ENCODE measurements at regions not wholly inside any gene's neighbourhood (a gene's known extent, or its start where the extent isn't known, plus 50 kb on each side); places are given as distances from the start of the nearest gene placed in this dataset.
A peak's percentile ranks its signal among the peaks of the same experiment; 100 is the strongest.

- Histone ChIP-seq H3K27ac (ENCODE audit: low read length) (peak overlapping the region; percentile 62), H3K4me1 (ENCODE audit: control insufficient read depth, insufficient read depth, low read length) (peaks cover 5% of the 10 kb centered on the region), H3K4me3 (ENCODE audit: low read length) (no peak overlapping the region), H3K9me3 (ENCODE audit: control insufficient read depth, low read depth, low read length) (no peaks in the 10 kb centered on the region), H3K36me3 (ENCODE audit: control insufficient read depth, insufficient read depth, low read length) (no peaks in the 10 kb centered on the region), H3K27me3 (ENCODE audit: control insufficient read depth, insufficient read depth, low read length) (no peaks in the 10 kb centered on the region)
- WGBS (ENCODE audit: insufficient coverage, low lambda C conversion rate): no CpG with 5 or more reads among the region's 4 CpGs
- no peak for DNase-seq
These were observed 119.5 kb upstream of the PRICKLE2 start for GRCh38 chr3:64344721-64345207.

DNA sequence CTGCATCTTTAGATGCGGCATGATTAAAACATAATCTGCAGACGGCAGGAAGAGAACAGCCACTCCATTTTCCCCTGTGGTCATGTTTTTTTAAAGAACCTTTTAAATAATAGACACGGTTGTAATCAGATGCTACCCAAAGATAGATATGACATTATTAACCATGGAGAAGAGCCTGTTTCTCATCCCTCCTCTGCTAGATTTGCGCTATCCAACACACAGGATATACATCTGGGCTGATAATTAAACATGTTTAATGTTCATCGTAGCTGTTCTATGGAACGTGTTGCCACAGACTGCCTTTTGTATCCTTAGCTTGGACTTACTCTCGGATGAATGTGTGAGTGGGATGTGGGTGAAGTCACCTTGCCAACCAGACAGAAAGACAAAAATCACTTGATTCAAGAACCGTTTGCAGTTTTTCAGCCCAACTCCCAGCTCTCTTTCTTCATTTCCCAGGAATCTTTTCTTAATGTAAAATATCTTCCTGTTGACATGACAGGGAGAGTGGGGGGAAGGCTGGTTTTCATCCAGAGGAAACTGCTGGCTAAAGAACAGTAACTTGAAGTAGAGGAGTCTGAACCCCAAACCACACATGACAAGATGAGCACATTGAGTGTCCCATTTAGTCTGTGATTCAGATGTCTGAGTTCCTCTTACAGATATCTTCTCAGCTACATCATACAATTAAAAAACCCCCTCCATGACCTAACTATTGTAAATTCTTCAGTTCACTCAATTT, 118.6 kb upstream of the PRICKLE2 start:
- Histone ChIP-seq H3K36me3 (ENCODE audit: control insufficient read depth, insufficient read depth, low read length) (no peaks in the 10 kb centered on the region), H3K9me3 (ENCODE audit: control insufficient read depth, low read depth, low read length) (no peaks in the 10 kb centered on the region), H3K27ac (ENCODE audit: low read length) (peak overlapping the region; percentile 62), H3K4me3 (ENCODE audit: low read length) (no peak overlapping the region), H3K4me1 (ENCODE audit: control insufficient read depth, insufficient read depth, low read length) (peaks cover 5% of the 10 kb centered on the region), H3K27me3 (ENCODE audit: control insufficient read depth, insufficient read depth, low read length) (no peaks in the 10 kb centered on the region)
- 100% methylated on average over 1 of the region's 8 CpGs for WGBS (ENCODE audit: insufficient coverage, low lambda C conversion rate)
- no peak for DNase-seq

DNA sequence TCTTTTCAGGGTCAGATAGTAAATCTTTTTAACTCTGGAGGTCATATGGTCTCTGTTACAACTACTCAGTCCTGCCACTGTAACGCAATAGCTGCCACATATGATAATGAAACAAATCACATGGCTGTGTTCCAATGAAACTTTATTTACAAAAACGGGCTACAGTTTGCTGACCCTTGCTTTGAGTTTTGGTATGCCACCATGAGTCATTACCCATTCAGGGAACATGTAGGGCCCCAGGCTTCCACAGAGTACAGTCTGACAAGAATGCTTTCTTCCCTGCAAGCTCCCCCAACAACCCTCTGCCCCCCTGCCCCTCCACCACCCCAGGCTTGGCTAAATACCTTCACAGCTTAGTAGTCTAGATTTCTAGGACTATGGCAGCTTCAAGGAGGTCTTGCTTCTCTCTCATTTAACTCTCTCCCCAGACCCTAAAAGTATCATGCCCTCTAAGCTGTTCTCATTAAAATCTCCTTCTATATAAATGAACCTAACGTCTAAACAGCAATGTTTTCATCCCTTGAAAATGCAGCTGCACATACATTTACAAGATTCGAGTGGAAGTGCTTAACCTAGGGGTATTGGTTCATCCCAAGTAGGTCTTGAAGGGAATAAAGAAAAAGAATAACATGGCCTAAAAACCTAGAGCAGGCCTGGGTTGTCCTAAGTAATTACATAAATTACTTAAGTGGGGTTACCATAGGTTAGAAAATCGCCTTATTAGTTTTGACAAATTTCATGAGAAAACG, 117.8 kb upstream of the PRICKLE2 start:
- peak overlapping the region; percentile 62 for H3K27ac ChIP-seq (ENCODE audit: low read length)
- H3K9me3 ChIP-seq (ENCODE audit: control insufficient read depth, low read depth, low read length): no peaks in the 10 kb centered on the region
- H3K4me3 ChIP-seq (ENCODE audit: low read length): no peak overlapping the region
- DNase-seq: no peak
- no peaks in the 10 kb centered on the region for H3K36me3 ChIP-seq (ENCODE audit: control insufficient read depth, insufficient read depth, low read length)
- 62% methylated on average over 3 of the region's 6 CpGs for WGBS (ENCODE audit: insufficient coverage, low lambda C conversion rate)
- H3K27me3 ChIP-seq (ENCODE audit: control insufficient read depth, insufficient read depth, low read length): no peaks in the 10 kb centered on the region
- H3K4me1 ChIP-seq (ENCODE audit: control insufficient read depth, insufficient read depth, low read length): peaks cover 5% of the 10 kb centered on the region

DNA sequence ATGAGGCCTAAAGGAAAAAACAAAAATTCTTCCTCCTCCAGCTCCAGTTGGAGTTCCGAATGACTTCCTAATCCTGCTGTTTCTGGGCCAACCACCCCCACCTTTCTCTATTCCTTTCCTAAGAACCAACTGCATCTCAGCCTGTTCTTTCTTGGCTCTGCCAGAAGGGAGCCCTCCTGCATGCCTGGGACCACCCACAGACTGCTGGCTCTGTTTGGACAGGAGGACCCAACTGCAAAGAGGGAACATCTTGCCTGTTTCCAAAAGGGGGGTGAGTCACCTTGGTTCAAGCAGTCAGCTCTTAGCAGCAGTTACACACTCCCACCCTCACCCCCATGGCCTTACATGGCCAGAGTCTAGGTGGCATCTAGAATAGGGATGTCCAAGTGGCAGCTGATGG, 116.0 kb upstream of the PRICKLE2 start:
- no CpG with 5 or more reads among the region's 1 CpG for WGBS (ENCODE audit: insufficient coverage, low lambda C conversion rate)
- Histone ChIP-seq H3K27me3 (ENCODE audit: control insufficient read depth, insufficient read depth, low read length) (no peaks in the 10 kb centered on the region), H3K27ac (ENCODE audit: low read length) (peak overlapping the region; percentile 62), H3K4me1 (ENCODE audit: control insufficient read depth, insufficient read depth, low read length) (peaks cover 5% of the 10 kb centered on the region), H3K9me3 (ENCODE audit: control insufficient read depth, low read depth, low read length) (no peaks in the 10 kb centered on the region), H3K36me3 (ENCODE audit: control insufficient read depth, insufficient read depth, low read length) (no peaks in the 10 kb centered on the region), H3K4me3 (ENCODE audit: low read length) (no peak overlapping the region)
- no peak for DNase-seq

GRCh38 chr3:64340641-64341101, 115.4 kb upstream of the PRICKLE2 start:
- H3K9me3 ChIP-seq (ENCODE audit: control insufficient read depth, low read depth, low read length): no peaks in the 10 kb centered on the region
- H3K4me1 ChIP-seq (ENCODE audit: control insufficient read depth, insufficient read depth, low read length): peaks cover 5% of the 10 kb centered on the region
- peak in 1 of 2 donors; percentile 45 for DNase-seq
- H3K36me3 ChIP-seq (ENCODE audit: control insufficient read depth, insufficient read depth, low read length): no peaks in the 10 kb centered on the region
- WGBS (ENCODE audit: insufficient coverage, low lambda C conversion rate): 100% methylated on average over 2 of the region's 11 CpGs
- H3K27me3 ChIP-seq (ENCODE audit: control insufficient read depth, insufficient read depth, low read length): no peaks in the 10 kb centered on the region
- no peak overlapping the region for H3K4me3 ChIP-seq (ENCODE audit: low read length)
- peak overlapping the region; percentile 62 for H3K27ac ChIP-seq (ENCODE audit: low read length)

DNA sequence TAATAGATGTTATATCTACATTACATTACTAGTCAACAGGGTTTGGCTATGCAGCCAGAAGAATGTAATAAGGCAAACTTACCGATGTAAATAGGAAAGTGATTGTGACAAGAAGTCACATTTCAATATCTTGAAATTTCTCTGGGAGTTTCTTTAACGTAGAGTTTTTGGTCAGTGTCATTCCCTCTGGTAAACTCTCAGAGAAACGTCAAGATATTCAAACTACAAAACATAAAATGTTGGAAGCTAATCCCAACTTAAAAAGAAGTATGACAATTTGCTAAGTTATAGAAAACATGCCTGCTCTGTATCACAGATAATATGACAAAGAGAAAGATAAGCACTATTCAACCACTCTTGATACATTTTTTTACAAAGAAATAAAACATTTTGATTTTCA, 111.2 kb upstream of the PRICKLE2 start:
- Histone ChIP-seq H3K4me3 (ENCODE audit: low read length) (no peak overlapping the region), H3K36me3 (ENCODE audit: control insufficient read depth, insufficient read depth, low read length) (no peaks in the 10 kb centered on the region), H3K27me3 (ENCODE audit: control insufficient read depth, insufficient read depth, low read length) (no peaks in the 10 kb centered on the region), H3K9me3 (ENCODE audit: control insufficient read depth, low read depth, low read length) (no peaks in the 10 kb centered on the region), H3K4me1 (ENCODE audit: control insufficient read depth, insufficient read depth, low read length) (no peaks in the 10 kb centered on the region), H3K27ac (ENCODE audit: low read length) (no peak overlapping the region)
- DNase-seq: no peak
- WGBS (ENCODE audit: insufficient coverage, low lambda C conversion rate): no CpG with 5 or more reads among the region's 3 CpGs

- Histone ChIP-seq H3K27ac (ENCODE audit: low read length) (no peak overlapping the region), H3K4me3 (ENCODE audit: low read length) (no peak overlapping the region), H3K27me3 (ENCODE audit: control insufficient read depth, insufficient read depth, low read length) (no peaks in the 10 kb centered on the region), H3K4me1 (ENCODE audit: control insufficient read depth, insufficient read depth, low read length) (no peaks in the 10 kb centered on the region), H3K9me3 (ENCODE audit: control insufficient read depth, low read depth, low read length) (no peaks in the 10 kb centered on the region), H3K36me3 (ENCODE audit: control insufficient read depth, insufficient read depth, low read length) (no peaks in the 10 kb centered on the region)
- no peak for DNase-seq
- WGBS (ENCODE audit: insufficient coverage, low lambda C conversion rate): no CpG with 5 or more reads among the region's 9 CpGs
These were observed 107.4 kb upstream of the PRICKLE2 start for GRCh38 chr3:64332459-64333350.

GRCh38 chr3:64331605-64332004, 106.3 kb upstream of the PRICKLE2 start:
- Histone ChIP-seq H3K9me3 (ENCODE audit: control insufficient read depth, low read depth, low read length) (no peaks in the 10 kb centered on the region), H3K4me3 (ENCODE audit: low read length) (no peak overlapping the region), H3K36me3 (ENCODE audit: control insufficient read depth, insufficient read depth, low read length) (no peaks in the 10 kb centered on the region), H3K27ac (ENCODE audit: low read length) (no peak overlapping the region), H3K27me3 (ENCODE audit: control insufficient read depth, insufficient read depth, low read length) (no peaks in the 10 kb centered on the region), H3K4me1 (ENCODE audit: control insufficient read depth, insufficient read depth, low read length) (no peaks in the 10 kb centered on the region)
- no peak for DNase-seq
- 80% methylated on average over 1 of the region's 12 CpGs for WGBS (ENCODE audit: insufficient coverage, low lambda C conversion rate)

DNA sequence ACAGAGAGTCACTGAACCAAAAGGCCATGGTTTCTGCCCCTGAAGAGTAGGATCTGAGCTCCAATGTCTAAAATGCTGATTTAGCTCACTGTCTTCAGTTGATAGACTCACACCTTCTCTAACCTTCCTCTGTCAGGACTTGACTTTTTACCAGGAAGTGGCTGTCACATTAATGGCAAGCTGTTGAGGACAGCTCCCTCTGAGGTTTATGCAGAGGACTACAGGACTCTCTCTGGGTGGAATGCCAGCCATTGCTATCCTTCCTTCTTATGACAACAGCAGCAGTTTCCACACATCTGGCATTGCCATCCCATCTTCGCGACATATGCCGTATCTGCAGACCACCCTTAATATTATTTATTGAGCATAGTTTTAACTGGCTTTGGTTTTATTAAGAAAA, 103.8 kb upstream of the PRICKLE2 start:
- WGBS (ENCODE audit: insufficient coverage, low lambda C conversion rate): no CpG with 5 or more reads among the region's 3 CpGs
- no peaks in the 10 kb centered on the region for H3K9me3 ChIP-seq (ENCODE audit: control insufficient read depth, low read depth, low read length)
- no peak for DNase-seq

More for the DNA sequence above, 103.8 kb upstream of the PRICKLE2 start:
- Histone ChIP-seq H3K36me3 (ENCODE audit: control insufficient read depth, insufficient read depth, low read length) (no peaks in the 10 kb centered on the region), H3K27me3 (ENCODE audit: control insufficient read depth, insufficient read depth, low read length) (no peaks in the 10 kb centered on the region), H3K4me1 (ENCODE audit: control insufficient read depth, insufficient read depth, low read length) (no peaks in the 10 kb centered on the region), H3K27ac (ENCODE audit: low read length) (no peak overlapping the region), H3K4me3 (ENCODE audit: low read length) (no peak overlapping the region)

Measured in large intestine (tissue), 3 donors.